ENCODE measurements at regions not wholly inside any gene's neighbourhood (a gene's known extent, or its start where the extent isn't known, plus 50 kb on each side); places are given as distances from the start of the nearest gene placed in this dataset.
"Not testable (repeated sequence)": the region's sequence is repeated elsewhere in the genome, so short reads cannot be mapped to it uniquely, and the experiment has no call there.

DNA sequence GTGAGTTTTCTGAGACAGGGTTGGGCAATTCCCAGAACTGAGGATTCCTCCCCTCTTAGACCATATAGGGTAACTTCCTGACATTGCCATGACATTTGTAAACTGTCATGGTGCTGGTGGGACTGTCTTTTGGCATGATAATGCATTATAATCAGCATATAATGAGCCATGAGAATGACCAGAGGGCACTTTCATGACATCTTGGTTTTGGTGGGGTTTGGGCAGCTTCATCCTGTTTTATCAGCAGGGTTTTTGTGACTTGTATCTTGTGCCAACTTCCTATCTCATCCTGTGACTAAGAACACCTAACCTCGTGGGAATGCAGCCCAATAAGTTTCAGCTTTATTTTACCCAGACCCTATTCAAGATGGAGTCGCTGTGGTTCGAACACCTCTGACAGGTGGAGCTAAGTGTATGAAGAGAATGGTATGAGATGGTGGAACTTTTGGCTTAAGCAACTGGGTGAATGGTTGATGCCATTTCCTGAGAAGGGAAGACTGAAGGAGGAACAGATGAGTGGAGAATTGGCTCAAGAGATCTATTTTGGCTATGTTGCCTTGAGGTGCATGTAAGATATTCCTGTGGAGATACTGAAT is 217.3 kb downstream of the RAB11FIP4 start:
- H3K27ac Mint-ChIP-seq = no peak overlapping the region
- no peaks in the 10 kb centered on the region for H3K36me3 Mint-ChIP-seq (ENCODE audit: insufficient read depth)
- DNase-seq (no peak), ATAC-seq (replicated peaks) (no peak)
- peaks cover 34 to 58% of the 10 kb centered on the region in 2 donors for H3K27me3 Mint-ChIP-seq
- H3K4me1 Mint-ChIP-seq (ENCODE audit: low read depth in 2 of 2) = no peaks in the 10 kb centered on the region
- no peak overlapping the region for H3K4me3 Mint-ChIP-seq
- H3K9me3 Mint-ChIP-seq = no peaks in the 10 kb centered on the region

GRCh38 chr17:31605761-31606160 is 214.3 kb downstream of the RAB11FIP4 start:
- Mint-ChIP-seq H3K27ac (no peak overlapping the region), H3K36me3 (ENCODE audit: insufficient read depth) (no peaks in the 10 kb centered on the region), H3K4me3 (no peak overlapping the region), H3K4me1 (ENCODE audit: low read depth in 2 of 2) (no peaks in the 10 kb centered on the region), H3K9me3 (no peaks in the 10 kb centered on the region), H3K27me3 (peaks cover 40 to 55% of the 10 kb centered on the region in 2 donors)
- ATAC-seq (replicated peaks) = no peak
- DNase-seq = no peak

DNA sequence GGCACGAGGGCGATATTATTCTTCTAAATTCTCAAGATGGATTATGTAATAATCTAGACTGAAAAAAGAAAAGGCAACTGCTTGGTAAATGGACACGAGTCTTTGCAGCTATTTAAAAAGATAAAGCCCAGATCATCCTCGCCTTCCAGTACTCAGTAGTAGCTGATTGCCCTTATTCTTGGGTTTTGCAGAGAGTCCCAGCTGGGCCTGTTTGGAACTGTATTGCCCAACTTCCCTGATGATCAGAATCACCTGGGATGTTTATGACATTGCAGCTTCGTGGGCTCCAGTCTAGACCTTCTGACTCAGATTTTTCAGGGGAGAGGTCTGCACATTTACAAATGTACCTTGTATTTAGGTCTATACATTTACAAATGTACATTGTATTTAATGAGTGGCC is 213.5 kb downstream of the RAB11FIP4 start:
- Mint-ChIP-seq H3K4me3 (no peak overlapping the region), H3K4me1 (ENCODE audit: low read depth in 2 of 2) (no peaks in the 10 kb centered on the region), H3K27me3 (peaks cover 33 to 51% of the 10 kb centered on the region in 2 donors), H3K36me3 (ENCODE audit: insufficient read depth) (no peaks in the 10 kb centered on the region), H3K27ac (no peak overlapping the region), H3K9me3 (no peaks in the 10 kb centered on the region)
- no peak for DNase-seq
- ATAC-seq (replicated peaks) = no peak

DNA sequence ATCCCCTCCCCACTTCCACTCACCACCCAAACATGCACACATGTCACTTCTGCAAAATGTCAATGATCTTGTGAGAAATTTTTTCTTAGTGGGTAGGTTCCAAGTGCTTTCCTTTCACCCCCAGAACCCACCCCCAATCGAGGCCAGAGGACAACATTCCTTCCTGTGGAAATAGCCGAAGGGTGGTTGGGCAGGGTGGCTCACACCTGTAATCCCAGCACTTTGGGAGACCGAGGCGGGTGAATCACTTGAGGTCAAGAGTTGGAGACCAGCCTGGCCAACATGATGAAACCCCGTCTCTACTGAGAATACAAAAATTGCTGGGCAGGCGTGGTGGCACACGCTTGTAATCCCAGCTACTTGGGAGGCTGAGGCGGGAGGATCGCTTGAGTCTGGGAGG is 208.7 kb downstream of the RAB11FIP4 start:
- ATAC-seq (replicated peaks); H3K9me3 Mint-ChIP-seq; H3K4me1 Mint-ChIP-seq (ENCODE audit: low read depth in 2 of 2); H3K36me3 Mint-ChIP-seq (ENCODE audit: insufficient read depth); H3K4me3 Mint-ChIP-seq; DNase-seq; H3K27ac Mint-ChIP-seq: not testable (repeated sequence)
- peaks cover 19 to 36% of the 10 kb centered on the region in 2 donors for H3K27me3 Mint-ChIP-seq

DNA sequence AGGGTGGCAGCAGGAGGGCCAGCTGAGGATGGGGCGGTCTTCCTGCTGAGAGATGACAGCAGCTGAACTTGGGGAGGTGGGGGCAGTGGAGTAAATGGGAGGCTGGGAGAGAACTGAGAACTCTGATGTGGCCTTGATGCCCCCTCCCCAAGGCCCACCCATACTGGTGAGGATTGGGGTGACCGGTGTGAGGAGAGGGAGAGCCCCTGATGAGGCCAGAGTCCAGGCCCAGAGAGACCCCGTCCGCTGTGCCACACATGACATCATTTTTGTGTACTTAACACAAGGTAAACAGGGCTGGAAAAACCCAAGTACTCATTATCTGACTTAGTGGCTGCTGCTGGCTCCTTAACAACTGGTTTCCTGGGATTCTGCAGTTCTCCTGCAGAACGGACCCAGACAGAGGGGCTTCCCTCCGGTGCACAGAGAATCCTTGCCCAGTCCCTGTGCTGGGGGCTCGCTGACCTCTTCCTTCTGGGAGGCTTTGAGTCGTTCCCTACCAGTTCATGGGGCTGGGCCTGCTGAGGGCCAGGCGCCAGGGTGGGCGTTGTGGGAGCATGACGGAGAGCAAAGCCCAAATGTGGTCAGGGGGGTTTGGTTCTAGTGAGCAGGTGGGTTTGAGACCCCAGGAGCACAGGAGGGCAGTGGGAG is 207.6 kb downstream of the RAB11FIP4 start:
- no peaks in the 10 kb centered on the region for H3K4me1 Mint-ChIP-seq (ENCODE audit: low read depth in 2 of 2)
- peaks cover 8 to 27% of the 10 kb centered on the region in 2 donors for H3K27me3 Mint-ChIP-seq
- H3K27ac Mint-ChIP-seq = peak overlapping the region; percentile 8 to 16
- ATAC-seq (replicated peaks) (no peak), DNase-seq (no peak)
- H3K4me3 Mint-ChIP-seq = no peak overlapping the region
- no peaks in the 10 kb centered on the region for H3K9me3 Mint-ChIP-seq
- H3K36me3 Mint-ChIP-seq (ENCODE audit: insufficient read depth) = no peaks in the 10 kb centered on the region

DNA sequence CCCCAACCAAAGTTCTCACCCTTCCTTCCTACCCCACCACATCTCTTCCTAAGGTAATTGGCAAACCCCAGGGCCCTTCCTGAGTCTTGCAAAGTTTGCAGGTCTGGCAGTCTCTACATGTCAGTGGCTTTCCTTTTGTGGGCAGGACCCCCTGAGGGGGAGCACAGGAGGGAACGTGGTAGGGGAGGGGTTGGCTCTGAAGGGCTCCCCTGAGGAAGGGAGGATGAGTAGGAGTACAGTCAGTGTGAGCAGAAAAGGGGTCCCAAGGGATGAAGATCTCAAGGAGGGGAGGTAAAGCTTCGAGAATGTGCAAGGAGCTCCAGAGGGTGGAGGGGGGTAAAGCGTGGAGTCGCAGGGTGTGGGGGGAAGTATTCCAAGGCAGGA is 206.9 kb downstream of the RAB11FIP4 start:
- Mint-ChIP-seq H3K4me3 (no peak overlapping the region), H3K4me1 (ENCODE audit: low read depth in 2 of 2) (no peaks in the 10 kb centered on the region), H3K27me3 (peaks cover 8 to 25% of the 10 kb centered on the region in 2 donors), H3K9me3 (no peaks in the 10 kb centered on the region), H3K27ac (peak overlapping the region in 1 of 2 donors; percentile 16), H3K36me3 (ENCODE audit: insufficient read depth) (no peaks in the 10 kb centered on the region)
- DNase-seq (no peak), ATAC-seq (replicated peaks) (no peak)

- Mint-ChIP-seq H3K4me3 (no peak overlapping the region), H3K27ac (no peak overlapping the region), H3K9me3 (no peaks in the 10 kb centered on the region), H3K27me3 (peaks cover 2 to 19% of the 10 kb centered on the region in 2 donors), H3K4me1 (ENCODE audit: low read depth in 2 of 2) (no peaks in the 10 kb centered on the region), H3K36me3 (ENCODE audit: insufficient read depth) (no peaks in the 10 kb centered on the region)
- no peak for DNase-seq
- no peak for ATAC-seq (replicated peaks)
These were observed 206.3 kb downstream of the RAB11FIP4 start for GRCh38 chr17:31597646-31598398.

DNA sequence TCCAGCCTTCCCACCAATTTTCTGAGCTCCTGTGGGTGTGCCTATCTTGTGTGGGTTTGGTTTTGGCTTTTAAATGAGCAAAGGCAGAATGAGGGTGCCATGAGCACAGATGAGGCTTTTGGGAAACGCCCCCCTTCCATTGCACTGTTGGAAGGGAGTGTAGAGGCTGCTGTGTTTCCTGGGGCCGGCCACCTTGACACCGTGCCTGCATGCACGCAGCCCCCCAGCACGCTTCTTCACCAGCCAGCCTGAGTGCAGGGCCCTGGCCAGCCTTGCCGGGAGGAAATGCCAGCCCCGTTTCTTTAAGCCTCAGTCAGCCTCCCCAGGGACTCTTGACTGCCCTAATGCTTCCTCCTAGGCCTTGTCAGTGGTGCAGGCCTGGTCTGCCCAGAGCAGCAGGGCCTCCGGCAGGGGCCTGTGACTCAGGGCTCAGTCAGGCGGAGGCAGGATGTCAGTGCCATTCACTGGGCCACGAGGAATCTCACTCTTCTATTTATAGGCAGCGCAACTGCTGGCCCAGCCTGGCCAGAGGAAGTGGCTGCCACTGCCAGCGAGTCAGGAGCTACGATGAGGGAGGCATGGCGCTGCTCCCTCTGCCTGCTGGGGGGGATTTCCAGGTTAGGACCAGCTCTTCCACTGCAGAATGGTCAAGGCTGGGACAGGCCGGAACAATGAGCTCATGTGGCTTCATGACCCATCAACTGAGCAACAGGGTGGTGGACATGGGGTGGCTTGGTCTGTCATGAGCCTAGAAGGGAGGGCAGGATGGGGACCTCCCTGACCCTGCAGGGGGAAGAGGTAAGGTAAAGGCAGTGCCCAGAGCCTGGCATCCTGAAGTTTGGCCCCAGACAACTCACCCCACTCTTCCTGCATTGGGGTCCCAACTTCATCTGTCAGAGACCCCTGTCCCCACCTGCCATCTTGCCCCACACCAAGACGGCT is 205.2 kb downstream of the RAB11FIP4 start:
- Mint-ChIP-seq H3K27ac (peak overlapping the region in 1 of 2 donors; percentile 59), H3K9me3 (no peaks in the 10 kb centered on the region), H3K4me1 (ENCODE audit: low read depth in 2 of 2) (no peaks in the 10 kb centered on the region), H3K27me3 (peaks cover 0 to 15% of the 10 kb centered on the region in 2 donors), H3K36me3 (ENCODE audit: insufficient read depth) (no peaks in the 10 kb centered on the region), H3K4me3 (no peak overlapping the region)
- ATAC-seq (replicated peaks) = peak; percentile 48
- no peak for DNase-seq

GRCh38 chr17:31595666-31596381 is 204.3 kb downstream of the RAB11FIP4 start:
- Mint-ChIP-seq H3K4me1 (ENCODE audit: low read depth in 2 of 2) (no peaks in the 10 kb centered on the region), H3K9me3 (no peaks in the 10 kb centered on the region), H3K27ac (peak overlapping the region in 1 of 2 donors; percentile 59), H3K4me3 (no peak overlapping the region), H3K27me3 (peaks cover 0 to 9% of the 10 kb centered on the region in 2 donors), H3K36me3 (ENCODE audit: insufficient read depth) (no peaks in the 10 kb centered on the region)
- ATAC-seq (replicated peaks) = no peak
- no peak for DNase-seq

DNA sequence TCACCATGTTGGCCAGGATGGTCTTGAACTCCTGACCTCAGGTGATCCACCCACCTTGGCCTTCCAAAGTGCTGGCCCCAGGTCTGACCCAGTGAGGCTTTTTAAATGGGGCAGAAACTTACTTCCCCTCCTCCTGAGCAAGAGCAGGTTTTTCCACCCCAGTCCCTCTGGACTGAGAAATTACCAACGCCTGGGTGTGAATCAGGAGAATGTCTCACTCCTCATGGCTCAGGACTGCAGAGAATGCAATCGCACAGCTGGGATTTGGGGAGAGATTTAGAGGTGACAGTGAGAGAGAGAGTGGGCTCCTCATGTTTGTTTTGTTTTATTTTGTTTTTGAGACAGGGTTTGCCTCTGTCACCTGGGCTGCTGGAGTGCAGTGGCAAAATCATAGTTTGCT is 203.6 kb downstream of the RAB11FIP4 start:
- H3K36me3 Mint-ChIP-seq (ENCODE audit: insufficient read depth) = no peaks in the 10 kb centered on the region
- H3K27me3 Mint-ChIP-seq = peaks cover 0 to 6% of the 10 kb centered on the region in 2 donors
- no peak overlapping the region for H3K4me3 Mint-ChIP-seq
- H3K4me1 Mint-ChIP-seq (ENCODE audit: low read depth in 2 of 2) = no peaks in the 10 kb centered on the region
- no peak overlapping the region for H3K27ac Mint-ChIP-seq
- DNase-seq (no peak), ATAC-seq (replicated peaks) (no peak)
- H3K9me3 Mint-ChIP-seq = no peaks in the 10 kb centered on the region

- ATAC-seq (replicated peaks) = no peak
- no peaks in the 10 kb centered on the region for H3K4me1 Mint-ChIP-seq (ENCODE audit: low read depth in 2 of 2)
- no peak for DNase-seq
- H3K4me3 Mint-ChIP-seq = no peak overlapping the region
- no peaks in the 10 kb centered on the region for H3K36me3 Mint-ChIP-seq (ENCODE audit: insufficient read depth)
- no peaks in the 10 kb centered on the region for H3K9me3 Mint-ChIP-seq
- no peak overlapping the region for H3K27ac Mint-ChIP-seq
- peaks cover 0 to 6% of the 10 kb centered on the region in 2 donors for H3K27me3 Mint-ChIP-seq
These were observed 202.9 kb downstream of the RAB11FIP4 start for GRCh38 chr17:31594416-31594815.

DNA sequence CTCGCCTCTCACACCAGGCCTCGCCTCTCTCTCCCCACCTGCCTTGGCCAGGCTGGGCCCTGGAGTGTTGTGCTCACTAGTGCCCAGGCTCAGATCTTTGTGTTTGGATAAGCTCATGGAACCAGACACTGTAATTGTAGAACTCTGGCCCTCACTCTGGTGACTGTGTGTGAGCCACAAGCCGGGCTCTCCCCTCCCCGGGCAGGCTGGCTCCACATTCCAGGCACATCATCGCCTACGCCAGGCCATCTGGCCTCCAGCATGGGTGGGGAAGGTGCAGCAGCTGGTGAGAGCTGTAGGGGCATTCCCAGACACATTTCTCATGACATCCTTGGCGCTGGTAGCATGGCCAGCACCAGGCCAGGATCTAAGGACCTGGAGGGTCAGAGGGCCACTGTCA is 202.3 kb downstream of the RAB11FIP4 start:
- no peak overlapping the region for H3K27ac Mint-ChIP-seq
- peaks cover 0 to 6% of the 10 kb centered on the region in 2 donors for H3K27me3 Mint-ChIP-seq
- ATAC-seq (replicated peaks) (no peak), DNase-seq (no peak)
- H3K4me1 Mint-ChIP-seq (ENCODE audit: low read depth in 2 of 2) = no peaks in the 10 kb centered on the region
- no peaks in the 10 kb centered on the region for H3K9me3 Mint-ChIP-seq
- no peaks in the 10 kb centered on the region for H3K36me3 Mint-ChIP-seq (ENCODE audit: insufficient read depth)
- no peak overlapping the region for H3K4me3 Mint-ChIP-seq

- H3K4me3 Mint-ChIP-seq = no peak overlapping the region
- no peaks in the 10 kb centered on the region for H3K36me3 Mint-ChIP-seq (ENCODE audit: insufficient read depth)
- no peaks in the 10 kb centered on the region for H3K9me3 Mint-ChIP-seq
- H3K27ac Mint-ChIP-seq = no peak overlapping the region
- no peak for ATAC-seq (replicated peaks)
- DNase-seq = no peak
- H3K4me1 Mint-ChIP-seq (ENCODE audit: low read depth in 2 of 2) = no peaks in the 10 kb centered on the region
- H3K27me3 Mint-ChIP-seq = peaks cover 0 to 7% of the 10 kb centered on the region in 2 donors
These were observed 200.4 kb downstream of the RAB11FIP4 start for GRCh38 chr17:31591924-31592323.
